ENCODE measurements at regions not wholly inside any gene's neighbourhood (a gene's known extent, or its start where the extent isn't known, plus 50 kb on each side); places are given as distances from the start of the nearest gene placed in this dataset.

- Histone ChIP-seq H3K4me3 (ENCODE audit: low read depth in 2 of 2, low read length in 1 of 2) (no peak overlapping the region), H4K20me1 (ENCODE audit: insufficient read depth) (no peaks in the 10 kb centered on the region), H3K4me2 (no peak overlapping the region), H3K4me1 (ENCODE audit: control insufficient read depth in 1 of 2, insufficient read depth in 2 of 2, low read depth in 1 of 2, low read length in 1 of 2) (no peaks in the 10 kb centered on the region), H3K9me3 (no peaks in the 10 kb centered on the region), H3F3A (replicated peaks; ENCODE audit: insufficient read depth) (no peaks in the 10 kb centered on the region), H3K27ac (ENCODE audit: low read depth in 2 of 2, low read length in 1 of 2) (no peak overlapping the region), H3K36me3 (replicated peaks in 1 of 2; ENCODE audit: control insufficient read depth in 1 of 2, insufficient read depth in 2 of 2, low read length in 1 of 2) (no peaks in the 10 kb centered on the region), H3K79me2 (ENCODE audit: insufficient read depth) (no peaks in the 10 kb centered on the region), H3K9ac (no peak overlapping the region), H3K9me2 (no peaks in the 10 kb centered on the region), H3K27me3 (ENCODE audit: insufficient read depth) (no peaks in the 10 kb centered on the region), H2AFZ (ENCODE audit: low read depth) (no peak overlapping the region)
- ChIA-PET POLR2A (no interaction called here), CTCF (no interaction called here)
- no peak for DNase-seq
- WGBS (ENCODE audit: low lambda C conversion rate): 92% methylated on average over 4 of the region's 4 CpGs
- TF ChIP-seq, protein P1, sequence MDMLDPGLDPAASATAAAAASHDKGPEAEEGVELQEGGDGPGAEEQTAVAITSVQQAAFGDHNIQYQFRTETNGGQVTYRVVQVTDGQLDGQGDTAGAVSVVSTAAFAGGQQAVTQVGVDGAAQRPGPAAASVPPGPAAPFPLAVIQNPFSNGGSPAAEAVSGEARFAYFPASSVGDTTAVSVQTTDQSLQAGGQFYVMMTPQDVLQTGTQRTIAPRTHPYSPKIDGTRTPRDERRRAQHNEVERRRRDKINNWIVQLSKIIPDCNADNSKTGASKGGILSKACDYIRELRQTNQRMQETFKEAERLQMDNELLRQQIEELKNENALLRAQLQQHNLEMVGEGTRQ (IDR thresholded peaks at IDR 0.05; ENCODE audit: borderline replicate concordance, low read depth, low read length): no peak
- TF ChIP-seq, protein P2, sequence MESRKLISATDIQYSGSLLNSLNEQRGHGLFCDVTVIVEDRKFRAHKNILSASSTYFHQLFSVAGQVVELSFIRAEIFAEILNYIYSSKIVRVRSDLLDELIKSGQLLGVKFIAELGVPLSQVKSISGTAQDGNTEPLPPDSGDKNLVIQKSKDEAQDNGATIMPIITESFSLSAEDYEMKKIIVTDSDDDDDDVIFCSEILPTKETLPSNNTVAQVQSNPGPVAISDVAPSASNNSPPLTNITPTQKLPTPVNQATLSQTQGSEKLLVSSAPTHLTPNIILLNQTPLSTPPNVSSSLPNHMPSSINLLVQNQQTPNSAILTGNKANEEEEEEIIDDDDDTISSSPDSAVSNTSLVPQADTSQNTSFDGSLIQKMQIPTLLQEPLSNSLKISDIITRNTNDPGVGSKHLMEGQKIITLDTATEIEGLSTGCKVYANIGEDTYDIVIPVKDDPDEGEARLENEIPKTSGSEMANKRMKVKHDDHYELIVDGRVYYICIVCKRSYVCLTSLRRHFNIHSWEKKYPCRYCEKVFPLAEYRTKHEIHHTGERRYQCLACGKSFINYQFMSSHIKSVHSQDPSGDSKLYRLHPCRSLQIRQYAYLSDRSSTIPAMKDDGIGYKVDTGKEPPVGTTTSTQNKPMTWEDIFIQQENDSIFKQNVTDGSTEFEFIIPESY (IDR thresholded peaks at IDR 0.05; ENCODE audit: borderline replicate concordance, low read depth): no peak
- no peak for TF ChIP-seq JUND (IDR thresholded peaks at IDR 0.05)
- no peak for TF ChIP-seq POLR2AphosphoS5 (IDR thresholded peaks at IDR 0.05; ENCODE audit: low read depth, low read length)
These were observed 58.6 kb upstream of the TMEM17 start for GRCh38 chr2:62564380-62565137.

GRCh38 chr2:62561586-62561985 is 55.6 kb upstream of the TMEM17 start:
- WGBS (ENCODE audit: low lambda C conversion rate): 98% methylated on average over 4 of the region's 4 CpGs

More at GRCh38 chr2:62561586-62561985, 55.6 kb upstream of the TMEM17 start:
- Histone ChIP-seq H3K9me2 (no peaks in the 10 kb centered on the region), H3K9me3 (no peaks in the 10 kb centered on the region), H3K36me3 (replicated peaks in 1 of 2; ENCODE audit: control insufficient read depth in 1 of 2, insufficient read depth in 2 of 2, low read length in 1 of 2) (no peaks in the 10 kb centered on the region), H3K4me1 (ENCODE audit: control insufficient read depth in 1 of 2, insufficient read depth in 2 of 2, low read depth in 1 of 2, low read length in 1 of 2) (no peaks in the 10 kb centered on the region), H3K4me2 (no peak overlapping the region), H2AFZ (ENCODE audit: low read depth) (no peak overlapping the region), H3K4me3 (ENCODE audit: low read depth in 2 of 2, low read length in 1 of 2) (no peak overlapping the region), H3F3A (replicated peaks; ENCODE audit: insufficient read depth) (no peaks in the 10 kb centered on the region), H3K27ac (ENCODE audit: low read depth in 2 of 2, low read length in 1 of 2) (no peak overlapping the region), H3K79me2 (ENCODE audit: insufficient read depth) (no peaks in the 10 kb centered on the region), H4K20me1 (ENCODE audit: insufficient read depth) (no peaks in the 10 kb centered on the region), H3K9ac (no peak overlapping the region), H3K27me3 (ENCODE audit: insufficient read depth) (no peaks in the 10 kb centered on the region)
- TF ChIP-seq, protein P3, sequence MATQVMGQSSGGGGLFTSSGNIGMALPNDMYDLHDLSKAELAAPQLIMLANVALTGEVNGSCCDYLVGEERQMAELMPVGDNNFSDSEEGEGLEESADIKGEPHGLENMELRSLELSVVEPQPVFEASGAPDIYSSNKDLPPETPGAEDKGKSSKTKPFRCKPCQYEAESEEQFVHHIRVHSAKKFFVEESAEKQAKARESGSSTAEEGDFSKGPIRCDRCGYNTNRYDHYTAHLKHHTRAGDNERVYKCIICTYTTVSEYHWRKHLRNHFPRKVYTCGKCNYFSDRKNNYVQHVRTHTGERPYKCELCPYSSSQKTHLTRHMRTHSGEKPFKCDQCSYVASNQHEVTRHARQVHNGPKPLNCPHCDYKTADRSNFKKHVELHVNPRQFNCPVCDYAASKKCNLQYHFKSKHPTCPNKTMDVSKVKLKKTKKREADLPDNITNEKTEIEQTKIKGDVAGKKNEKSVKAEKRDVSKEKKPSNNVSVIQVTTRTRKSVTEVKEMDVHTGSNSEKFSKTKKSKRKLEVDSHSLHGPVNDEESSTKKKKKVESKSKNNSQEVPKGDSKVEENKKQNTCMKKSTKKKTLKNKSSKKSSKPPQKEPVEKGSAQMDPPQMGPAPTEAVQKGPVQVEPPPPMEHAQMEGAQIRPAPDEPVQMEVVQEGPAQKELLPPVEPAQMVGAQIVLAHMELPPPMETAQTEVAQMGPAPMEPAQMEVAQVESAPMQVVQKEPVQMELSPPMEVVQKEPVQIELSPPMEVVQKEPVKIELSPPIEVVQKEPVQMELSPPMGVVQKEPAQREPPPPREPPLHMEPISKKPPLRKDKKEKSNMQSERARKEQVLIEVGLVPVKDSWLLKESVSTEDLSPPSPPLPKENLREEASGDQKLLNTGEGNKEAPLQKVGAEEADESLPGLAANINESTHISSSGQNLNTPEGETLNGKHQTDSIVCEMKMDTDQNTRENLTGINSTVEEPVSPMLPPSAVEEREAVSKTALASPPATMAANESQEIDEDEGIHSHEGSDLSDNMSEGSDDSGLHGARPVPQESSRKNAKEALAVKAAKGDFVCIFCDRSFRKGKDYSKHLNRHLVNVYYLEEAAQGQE (IDR thresholded peaks at IDR 0.05; ENCODE audit: low read depth, low read length): no peak
- TF ChIP-seq SMC3 (IDR thresholded peaks at IDR 0.05; ENCODE audit: low read depth, low read length) (no peak), FOXJ3 (CRISPR knock-in tag; IDR thresholded peaks at IDR 0.05) (no peak), RFX5 (IDR thresholded peaks at IDR 0.05; ENCODE audit: low read length) (no peak), SIN3A (IDR thresholded peaks at IDR 0.05; ENCODE audit: borderline replicate concordance, low read depth, low read length) (no peak), EP300 (IDR thresholded peaks at IDR 0.05; ENCODE audit: borderline replicate concordance in 1 of 2, low read depth in 1 of 2, low read length in 1 of 2) (no peak), RAD21 (IDR thresholded peaks at IDR 0.05; ENCODE audit: low read length) (no peak), MEF2A (IDR thresholded peaks at IDR 0.05; ENCODE audit: borderline replicate concordance, low read depth) (no peak)
- TF ChIP-seq, protein P2 (IDR thresholded peaks at IDR 0.05; ENCODE audit: borderline replicate concordance, low read depth): no peak
- TF ChIP-seq, protein P4, sequence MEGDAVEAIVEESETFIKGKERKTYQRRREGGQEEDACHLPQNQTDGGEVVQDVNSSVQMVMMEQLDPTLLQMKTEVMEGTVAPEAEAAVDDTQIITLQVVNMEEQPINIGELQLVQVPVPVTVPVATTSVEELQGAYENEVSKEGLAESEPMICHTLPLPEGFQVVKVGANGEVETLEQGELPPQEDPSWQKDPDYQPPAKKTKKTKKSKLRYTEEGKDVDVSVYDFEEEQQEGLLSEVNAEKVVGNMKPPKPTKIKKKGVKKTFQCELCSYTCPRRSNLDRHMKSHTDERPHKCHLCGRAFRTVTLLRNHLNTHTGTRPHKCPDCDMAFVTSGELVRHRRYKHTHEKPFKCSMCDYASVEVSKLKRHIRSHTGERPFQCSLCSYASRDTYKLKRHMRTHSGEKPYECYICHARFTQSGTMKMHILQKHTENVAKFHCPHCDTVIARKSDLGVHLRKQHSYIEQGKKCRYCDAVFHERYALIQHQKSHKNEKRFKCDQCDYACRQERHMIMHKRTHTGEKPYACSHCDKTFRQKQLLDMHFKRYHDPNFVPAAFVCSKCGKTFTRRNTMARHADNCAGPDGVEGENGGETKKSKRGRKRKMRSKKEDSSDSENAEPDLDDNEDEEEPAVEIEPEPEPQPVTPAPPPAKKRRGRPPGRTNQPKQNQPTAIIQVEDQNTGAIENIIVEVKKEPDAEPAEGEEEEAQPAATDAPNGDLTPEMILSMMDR (IDR thresholded peaks at IDR 0.05): no peak
- TF ChIP-seq, protein P5, sequence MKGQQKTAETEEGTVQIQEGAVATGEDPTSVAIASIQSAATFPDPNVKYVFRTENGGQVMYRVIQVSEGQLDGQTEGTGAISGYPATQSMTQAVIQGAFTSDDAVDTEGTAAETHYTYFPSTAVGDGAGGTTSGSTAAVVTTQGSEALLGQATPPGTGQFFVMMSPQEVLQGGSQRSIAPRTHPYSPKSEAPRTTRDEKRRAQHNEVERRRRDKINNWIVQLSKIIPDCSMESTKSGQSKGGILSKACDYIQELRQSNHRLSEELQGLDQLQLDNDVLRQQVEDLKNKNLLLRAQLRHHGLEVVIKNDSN (IDR thresholded peaks at IDR 0.05; ENCODE audit: borderline replicate concordance, low read depth): no peak
- ChIA-PET POLR2A (no interaction called here), CTCF (no interaction called here)
- no peak for DNase-seq

All from SK-N-SH (cell line).